Tibial nerve (tissue), 4 donors: ENCODE measurements at regions not wholly inside any gene's neighbourhood (a gene's known extent, or its start where the extent isn't known, plus 50 kb on each side); places are given as distances from the start of the nearest gene placed in this dataset.

Experiments used
- DNase-seq, 2 donors: peaks; one replicate each; pipeline ENCODE4 v3.0.0-alpha.2; 2019; ENCODE audit warnings: low spot score in 2 of 2
- H3K27ac ChIP-seq, 4 donors: fragments of 200-600 bp; sonication (generic) in 3 of 4; one replicate each; pipeline ENCODE4 v1.5.1; 2017 to 2019; ENCODE audit warnings: mild to moderate bottlenecking in 1 of 4
- H3K27me3 ChIP-seq, 2 donors: fragments of 200-600 bp; sonication (generic) in 1 of 2; one replicate each; pipeline versions ENCODE4 v1.5.1 to v1.6.0; 2017 to 2019
- H3K36me3 ChIP-seq, 3 donors: fragments of 200-600 bp; sonication (generic); one replicate each; pipeline ENCODE4 v1.5.1; 2018 to 2019
- H3K4me1 ChIP-seq, 4 donors: fragments of 200-600 bp; sonication (generic) in 3 of 4; one replicate each; pipeline ENCODE4 v1.5.1; 2017 to 2019
- H3K4me3 ChIP-seq, 4 donors: fragments of 200-600 bp; sonication (generic) in 3 of 4; one replicate each; pipeline ENCODE4 v1.5.1; 2017 to 2019; ENCODE audit warnings: mild to moderate bottlenecking in 1 of 4, moderate library complexity in 1 of 4
- H3K9me3 ChIP-seq, 4 donors: fragments of 200-600 bp; sonication (generic) in 3 of 4; one replicate each; pipeline ENCODE4 v1.5.1; 2017 to 2019
- EP300 ChIP-seq, 2 donors: sonication (generic); formaldehyde crosslinking; IDR thresholded peaks; one replicate each; pipeline ENCODE4 v1.6.1; 2017; ENCODE audit warnings: antibody characterized with exemption in 2 of 2, mild to moderate bottlenecking in 1 of 2
- POLR2A ChIP-seq, 2 donors: fragments of 450-650 bp; IDR thresholded peaks; one replicate each; pipeline ENCODE4 v1.6.1; 2017; ENCODE audit warnings: antibody characterized with exemption in 2 of 2, mild to moderate bottlenecking in 2 of 2, moderate library complexity in 2 of 2
- WGBS, 2 donors: methylation state at CpG; one replicate each; pipeline ENCODE4 v1.1.5; 2018; 5-methylcytosine and 5-hydroxymethylcytosine counted together
- TF ChIP-seq, protein P1 (sequence below), 5 experiments: fragments of 200-600 bp in 3 of 5; fragments of 450-650 bp in 2 of 5; sonication (generic) in 3 of 5; IDR thresholded peaks; one replicate each; pipeline ENCODE4 v1.5.1; 2016 to 2019; ENCODE audit warnings: antibody characterized with exemption in 5 of 5, mild to moderate bottlenecking in 3 of 5, moderate library complexity in 2 of 5

DNA sequence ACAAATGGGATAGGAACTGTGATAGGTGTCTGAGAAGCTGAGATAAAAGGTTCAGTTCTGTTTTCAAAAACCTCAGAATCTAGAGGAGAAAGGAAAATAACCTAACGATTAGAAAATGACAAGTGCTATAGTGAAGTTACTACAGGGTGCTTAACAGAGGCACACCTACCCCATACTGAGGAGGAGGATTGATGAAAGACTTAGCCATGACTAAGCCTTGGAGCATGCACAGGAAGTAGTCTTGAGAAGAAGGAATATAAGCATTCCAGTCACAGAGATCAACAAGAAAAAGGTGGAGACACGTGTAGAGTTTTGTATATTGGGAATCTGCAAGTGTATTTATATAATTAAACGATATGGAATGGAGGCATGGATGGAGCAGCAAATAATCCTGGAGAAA is 1225.5 kb upstream of the CELF2 start:
- Histone ChIP-seq H3K27ac (no peak overlapping the region), H3K4me1 (no peaks in the 10 kb centered on the region), H3K4me3 (no peak overlapping the region), H3K9me3 (no peaks in the 10 kb centered on the region), H3K27me3 (no peaks in the 10 kb centered on the region), H3K36me3 (no peaks in the 10 kb centered on the region)
- DNase-seq, result no peak
- TF ChIP-seq EP300 (IDR thresholded peaks at IDR 0.05) (no peak), POLR2A (IDR thresholded peaks at IDR 0.05) (no peak)
- TF ChIP-seq, protein P1, sequence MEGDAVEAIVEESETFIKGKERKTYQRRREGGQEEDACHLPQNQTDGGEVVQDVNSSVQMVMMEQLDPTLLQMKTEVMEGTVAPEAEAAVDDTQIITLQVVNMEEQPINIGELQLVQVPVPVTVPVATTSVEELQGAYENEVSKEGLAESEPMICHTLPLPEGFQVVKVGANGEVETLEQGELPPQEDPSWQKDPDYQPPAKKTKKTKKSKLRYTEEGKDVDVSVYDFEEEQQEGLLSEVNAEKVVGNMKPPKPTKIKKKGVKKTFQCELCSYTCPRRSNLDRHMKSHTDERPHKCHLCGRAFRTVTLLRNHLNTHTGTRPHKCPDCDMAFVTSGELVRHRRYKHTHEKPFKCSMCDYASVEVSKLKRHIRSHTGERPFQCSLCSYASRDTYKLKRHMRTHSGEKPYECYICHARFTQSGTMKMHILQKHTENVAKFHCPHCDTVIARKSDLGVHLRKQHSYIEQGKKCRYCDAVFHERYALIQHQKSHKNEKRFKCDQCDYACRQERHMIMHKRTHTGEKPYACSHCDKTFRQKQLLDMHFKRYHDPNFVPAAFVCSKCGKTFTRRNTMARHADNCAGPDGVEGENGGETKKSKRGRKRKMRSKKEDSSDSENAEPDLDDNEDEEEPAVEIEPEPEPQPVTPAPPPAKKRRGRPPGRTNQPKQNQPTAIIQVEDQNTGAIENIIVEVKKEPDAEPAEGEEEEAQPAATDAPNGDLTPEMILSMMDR (IDR thresholded peaks at IDR 0.05), result no peak
- WGBS, 2 donors, result 77 to 85% methylated on average over 3 of the region's 3 CpGs

DNA sequence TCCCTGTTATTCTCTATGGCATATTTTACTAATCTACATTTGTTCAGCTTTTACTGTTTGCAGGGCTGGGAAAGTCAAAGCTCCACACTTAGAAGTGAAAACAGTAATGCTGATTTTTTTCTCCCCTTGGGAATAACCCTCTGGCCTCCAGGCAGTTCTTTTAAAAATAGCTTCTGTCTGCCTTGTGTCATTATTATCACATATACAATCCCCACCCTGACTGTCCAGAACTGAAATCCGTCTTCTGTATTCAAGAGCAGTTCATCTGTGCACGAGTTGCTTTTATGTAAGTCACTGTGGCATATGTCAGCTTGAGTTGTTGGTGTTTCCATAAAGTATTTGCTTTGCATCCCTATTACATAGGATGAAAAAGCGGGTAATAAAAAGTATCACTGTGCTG is 1221.1 kb upstream of the CELF2 start:
- WGBS, 2 donors, result 54 to 59% methylated on average over 3 of the region's 3 CpGs
- TF ChIP-seq POLR2A (IDR thresholded peaks at IDR 0.05) (no peak), EP300 (IDR thresholded peaks at IDR 0.05) (no peak)
- TF ChIP-seq, protein P1 (IDR thresholded peaks at IDR 0.05), result no peak
- Histone ChIP-seq H3K9me3 (no peaks in the 10 kb centered on the region), H3K27ac (no peak overlapping the region), H3K4me1 (no peaks in the 10 kb centered on the region), H3K27me3 (no peaks in the 10 kb centered on the region), H3K4me3 (no peak overlapping the region), H3K36me3 (no peaks in the 10 kb centered on the region)
- no peak for DNase-seq

DNA sequence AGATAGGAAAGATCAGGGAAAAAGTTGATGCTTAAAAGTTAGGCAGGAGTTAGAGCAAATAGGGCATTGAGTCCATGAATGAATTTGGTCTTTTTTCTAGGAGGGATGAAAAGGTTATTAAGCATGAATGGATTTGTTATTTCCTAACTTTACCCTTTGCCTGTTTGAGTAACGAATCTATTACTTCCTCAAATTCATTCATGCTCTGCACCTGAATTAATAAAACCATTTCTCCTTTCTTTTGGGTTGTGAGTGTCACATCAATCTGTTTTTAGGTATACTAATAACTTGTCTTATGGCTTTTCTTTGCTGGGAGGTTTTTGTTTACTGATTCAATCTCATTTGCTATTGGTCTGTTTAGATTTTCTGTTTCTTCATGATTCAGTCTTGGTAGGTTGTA is 1217.7 kb upstream of the CELF2 start:
- Histone ChIP-seq H3K36me3 (no peaks in the 10 kb centered on the region), H3K27ac (no peak overlapping the region), H3K4me3 (no peak overlapping the region), H3K27me3 (no peaks in the 10 kb centered on the region), H3K4me1 (no peaks in the 10 kb centered on the region), H3K9me3 (no peaks in the 10 kb centered on the region)
- DNase-seq, result no peak
- TF ChIP-seq EP300 (IDR thresholded peaks at IDR 0.05) (no peak), POLR2A (IDR thresholded peaks at IDR 0.05) (no peak)
- TF ChIP-seq, protein P1 (IDR thresholded peaks at IDR 0.05), result no peak
- WGBS, 2 donors, result 27 to 33% methylated on average over 1 of the region's 1 CpG

DNA sequence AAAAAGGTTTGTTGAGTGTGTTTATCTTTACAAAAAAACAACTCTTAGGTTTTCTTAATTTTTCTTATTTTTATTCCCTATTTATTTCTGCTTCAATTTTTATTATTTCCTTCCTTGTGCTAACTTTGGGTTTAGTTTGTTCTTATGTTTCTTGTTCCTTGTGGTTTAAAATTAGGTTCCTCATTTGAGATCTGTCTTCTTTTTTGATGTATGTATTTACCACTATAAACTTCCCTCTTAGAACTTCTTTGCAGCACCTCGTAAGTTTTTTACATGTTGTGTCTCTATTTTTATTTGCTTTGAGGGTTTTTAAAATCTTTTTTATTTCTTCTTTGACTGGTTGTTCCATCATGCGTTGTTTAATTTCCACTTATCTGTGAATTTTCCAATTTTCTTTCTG is 1217.1 kb upstream of the CELF2 start:
- WGBS, 2 donors, result 80 to 83% methylated on average over 2 of the region's 2 CpGs
- Histone ChIP-seq H3K27ac (no peak overlapping the region), H3K36me3 (no peaks in the 10 kb centered on the region)

DNA sequence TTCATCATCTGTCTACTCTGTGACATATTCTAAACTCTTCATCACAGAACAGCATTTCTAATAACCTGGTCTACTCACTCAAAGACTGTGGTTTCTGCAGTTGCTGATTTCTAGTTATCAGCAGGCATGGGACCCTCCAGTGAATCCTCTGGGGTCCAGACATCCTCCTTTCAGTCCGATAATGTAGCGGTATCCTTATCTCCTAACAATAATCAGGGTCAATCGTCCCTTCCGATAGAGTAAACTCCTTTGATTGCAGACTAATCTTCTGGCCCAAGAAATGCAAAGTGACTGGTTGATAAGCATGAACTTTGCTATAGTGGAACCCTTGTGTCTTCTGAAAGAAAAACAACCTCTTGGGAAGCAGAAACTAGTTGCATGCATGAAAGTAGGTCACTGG is 1209.8 kb upstream of the CELF2 start:
- H3K27ac ChIP-seq, result no peak overlapping the region
- no peak for DNase-seq
- H3K4me1 ChIP-seq, result no peaks in the 10 kb centered on the region
- no peaks in the 10 kb centered on the region for H3K9me3 ChIP-seq
- WGBS, 2 donors, result 92 to 95% methylated on average over 4 of the region's 4 CpGs
- H3K27me3 ChIP-seq, result no peaks in the 10 kb centered on the region
- no peak overlapping the region for H3K4me3 ChIP-seq
- TF ChIP-seq EP300 (IDR thresholded peaks at IDR 0.05), result no peak
- TF ChIP-seq, protein P1 (IDR thresholded peaks at IDR 0.05), result no peak
- TF ChIP-seq POLR2A (IDR thresholded peaks at IDR 0.05), result no peak
- no peaks in the 10 kb centered on the region for H3K36me3 ChIP-seq

More for the DNA sequence above, 1217.1 kb upstream of the CELF2 start:
- TF ChIP-seq, protein P1 (IDR thresholded peaks at IDR 0.05), result no peak
- TF ChIP-seq EP300 (IDR thresholded peaks at IDR 0.05) (no peak), POLR2A (IDR thresholded peaks at IDR 0.05) (no peak)
- Histone ChIP-seq H3K9me3 (no peaks in the 10 kb centered on the region), H3K4me3 (no peak overlapping the region), H3K4me1 (no peaks in the 10 kb centered on the region), H3K27me3 (no peaks in the 10 kb centered on the region)
- no peak for DNase-seq
